GM12878 (cell line): ENCODE measurements at regions not wholly inside any gene's neighbourhood (a gene's known extent, or its start where the extent isn't known, plus 50 kb on each side); places are given as distances from the start of the nearest gene placed in this dataset.

Experiments used
- ATAC-seq: fragments of 200-7000 bp; cut with Tn5 transposase; 3 replicates; pipeline ENCODE4 v1.9.1; 2020; ENCODE audit warnings: mild to moderate bottlenecking, moderate library complexity
- BruUV-seq: library from RNA; stranded (reverse); fragments of 400-500 nt; replicated peaks from 2 replicates; lab custom pipeline; 2021; lab: Mats Ljungman, UMichigan
- CTCF ChIA-PET: fragments of 300-600 bp; sonication (Branson Sonifier 250); formaldehyde crosslinking; extraction: SDS; loops from one replicate; lab custom pipeline; 2021; ENCODE audit warnings: inconsistent platforms; lab: Yijun Ruan, JAX
- POLR2A ChIA-PET: fragments of 350-600 bp; formaldehyde crosslinking; extraction: SDS; loops from one replicate; lab custom pipeline; 2021; ENCODE audit warnings: inconsistent platforms; lab: Charles Lee
- RAD21 ChIA-PET: fragments of 300-600 bp; sonication (Branson Sonifier 250); formaldehyde crosslinking; loops from one replicate; lab custom pipeline; 2023; ENCODE audit warnings: antibody characterized with exemption; ENCODE audit not compliant: unreplicated experiment; lab: Charles Lee
- SMC1A ChIA-PET: fragments of 300-600 bp; sonication (Branson Sonifier 250); formaldehyde crosslinking; loops from one replicate; lab custom pipeline; 2023; ENCODE audit not compliant: unreplicated experiment, uncharacterized antibody; lab: Charles Lee
- DNase-seq: peaks from one replicate; pipeline ENCODE4 v3.0.0-alpha.2; 2011; ENCODE audit warnings: low read depth, low spot score
- FAIRE-seq: peaks from 3 replicates; lab custom pipeline; 2011; peaks lifted over from hg19 to GRCh38; lab: Jason Lieb, UNC
- H2AFZ ChIP-seq: 2 replicates; pipeline ENCODE4 v1.6.0; 2011; ENCODE audit warnings: low read depth, low read length, control low read depth; ENCODE audit not compliant: control insufficient read depth
- H3K27ac ChIP-seq: 2 replicates; pipeline ENCODE4 v1.5.1; 2011; ENCODE audit warnings: control low read depth; ENCODE audit not compliant: control insufficient read depth, insufficient read depth
- H3K27me3 ChIP-seq, 2 experiments: replicated peaks in 1 of 2; 2 replicates each; pipeline versions ENCODE4 v1.6.0 to v1.6.1; 2011; ENCODE audit warnings: low read length in 1 of 2; ENCODE audit not compliant: control insufficient read depth in 2 of 2, insufficient read depth in 2 of 2
- H3K36me3 ChIP-seq, 2 experiments: 2 replicates each; pipeline ENCODE4 v1.5.1; 2011; ENCODE audit warnings: low read length in 1 of 2; ENCODE audit not compliant: control insufficient read depth in 2 of 2, insufficient read depth in 2 of 2
- H3K4me1 ChIP-seq: 2 replicates; pipeline ENCODE4 v1.6.1; 2011; ENCODE audit warnings: mild to moderate bottlenecking, low read length, moderate library complexity, mixed read lengths; ENCODE audit not compliant: control insufficient read depth, insufficient read depth
- H3K4me2 ChIP-seq: 2 replicates; pipeline ENCODE4 v1.6.0; 2011; ENCODE audit warnings: control low read depth; ENCODE audit not compliant: control insufficient read depth, insufficient read depth
- H3K4me3 ChIP-seq: fragments of 200-600 bp; sonication (generic); 2 replicates; pipeline ENCODE4 v1.5.1; 2016
- H3K79me2 ChIP-seq: 2 replicates; pipeline ENCODE4 v1.6.0; 2011; ENCODE audit warnings: low read length; ENCODE audit not compliant: control insufficient read depth, insufficient read depth
- H3K9ac ChIP-seq: 2 replicates; pipeline ENCODE4 v1.8.0; 2011; ENCODE audit warnings: low read length, control low read depth, mixed read lengths; ENCODE audit not compliant: control insufficient read depth, insufficient read depth
- H3K9me3 ChIP-seq: replicated peaks from 3 replicates; pipeline ENCODE4 v1.5.1; 2011; ENCODE audit warnings: mild to moderate bottlenecking, low read length; ENCODE audit not compliant: control insufficient read depth, insufficient read depth
- H4K20me1 ChIP-seq: 2 replicates; pipeline ENCODE4 v1.6.0; 2011; ENCODE audit not compliant: control insufficient read depth, insufficient read depth
- NBN ChIP-seq: fragments of 450-650 bp; IDR thresholded peaks from 2 replicates; pipeline ENCODE4 v1.6.1; 2016
- PAX8 ChIP-seq: fragments of 450-650 bp; IDR thresholded peaks from 2 replicates; pipeline ENCODE4 v1.6.1; 2017; ENCODE audit warnings: mild to moderate bottlenecking, moderate library complexity
- RELA ChIP-seq: fragments of 450-650 bp; IDR thresholded peaks from 2 replicates; pipeline ENCODE4 v1.8.0; 2014; ENCODE audit warnings: borderline replicate concordance; ENCODE audit not compliant: partially characterized antibody
- ZNF274 ChIP-seq: IDR thresholded peaks from one replicate; pipeline ENCODE4 v1.8.0; 2011; ENCODE audit not compliant: insufficient read length, insufficient read depth
- WGBS: methylation state at CpG from one replicate; pipeline ENCODE4 v1.1.6; 2016; ENCODE audit warnings: low lambda C conversion rate; ENCODE audit not compliant: insufficient replicate concordance, insufficient coverage; ENCODE audit errors: missing lambda C conversion rate; 5-methylcytosine and 5-hydroxymethylcytosine counted together
- in situ Hi-C: fragments of 300-500 bp; cut with MboI; formaldehyde crosslinking; loops from 9 replicates; pipeline ENCODE4 v1.14.3; 2018; ENCODE audit warnings: mixed read lengths
- intact Hi-C: fragments of 100-400 bp; cut with micrococcal nuclease; formaldehyde crosslinking; loops from one replicate; pipeline ENCODE4 v1.14.2; 2022; ENCODE audit not compliant: unreplicated experiment
- TF ChIP-seq, protein P1 (sequence below): IDR thresholded peaks from 2 replicates; pipeline ENCODE4 v1.6.1; 2012; ENCODE audit warnings: improper control_type of control experiment, low read depth, low read length; ENCODE audit not compliant: insufficient replicate concordance
- TF ChIP-seq, protein P2 (sequence below): IDR thresholded peaks from 2 replicates; pipeline ENCODE4 v1.6.1; 2012; ENCODE audit warnings: low read depth, low read length, improper control_type of control experiment

DNA sequence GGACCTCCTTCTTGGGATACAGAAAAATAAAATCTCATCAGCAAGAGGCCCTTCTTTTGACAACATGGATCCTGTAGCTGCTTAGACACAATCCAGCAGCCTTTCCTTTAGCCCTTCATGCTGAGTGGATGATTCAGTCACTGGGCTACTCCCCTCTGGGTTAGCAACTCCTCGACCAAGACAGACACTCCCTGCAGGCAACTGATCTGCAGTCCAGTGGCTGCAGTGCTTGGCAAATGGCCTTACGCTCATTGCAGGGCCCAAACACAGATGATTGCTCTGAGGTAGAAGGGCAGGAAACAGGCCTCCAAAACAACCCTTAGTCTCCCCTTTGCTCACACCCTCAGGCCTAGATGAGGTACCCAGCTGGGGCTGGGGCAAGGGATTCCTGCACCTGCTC, 73.2 kb upstream of the OPCML start (continued):
- TF ChIP-seq, protein P1, sequence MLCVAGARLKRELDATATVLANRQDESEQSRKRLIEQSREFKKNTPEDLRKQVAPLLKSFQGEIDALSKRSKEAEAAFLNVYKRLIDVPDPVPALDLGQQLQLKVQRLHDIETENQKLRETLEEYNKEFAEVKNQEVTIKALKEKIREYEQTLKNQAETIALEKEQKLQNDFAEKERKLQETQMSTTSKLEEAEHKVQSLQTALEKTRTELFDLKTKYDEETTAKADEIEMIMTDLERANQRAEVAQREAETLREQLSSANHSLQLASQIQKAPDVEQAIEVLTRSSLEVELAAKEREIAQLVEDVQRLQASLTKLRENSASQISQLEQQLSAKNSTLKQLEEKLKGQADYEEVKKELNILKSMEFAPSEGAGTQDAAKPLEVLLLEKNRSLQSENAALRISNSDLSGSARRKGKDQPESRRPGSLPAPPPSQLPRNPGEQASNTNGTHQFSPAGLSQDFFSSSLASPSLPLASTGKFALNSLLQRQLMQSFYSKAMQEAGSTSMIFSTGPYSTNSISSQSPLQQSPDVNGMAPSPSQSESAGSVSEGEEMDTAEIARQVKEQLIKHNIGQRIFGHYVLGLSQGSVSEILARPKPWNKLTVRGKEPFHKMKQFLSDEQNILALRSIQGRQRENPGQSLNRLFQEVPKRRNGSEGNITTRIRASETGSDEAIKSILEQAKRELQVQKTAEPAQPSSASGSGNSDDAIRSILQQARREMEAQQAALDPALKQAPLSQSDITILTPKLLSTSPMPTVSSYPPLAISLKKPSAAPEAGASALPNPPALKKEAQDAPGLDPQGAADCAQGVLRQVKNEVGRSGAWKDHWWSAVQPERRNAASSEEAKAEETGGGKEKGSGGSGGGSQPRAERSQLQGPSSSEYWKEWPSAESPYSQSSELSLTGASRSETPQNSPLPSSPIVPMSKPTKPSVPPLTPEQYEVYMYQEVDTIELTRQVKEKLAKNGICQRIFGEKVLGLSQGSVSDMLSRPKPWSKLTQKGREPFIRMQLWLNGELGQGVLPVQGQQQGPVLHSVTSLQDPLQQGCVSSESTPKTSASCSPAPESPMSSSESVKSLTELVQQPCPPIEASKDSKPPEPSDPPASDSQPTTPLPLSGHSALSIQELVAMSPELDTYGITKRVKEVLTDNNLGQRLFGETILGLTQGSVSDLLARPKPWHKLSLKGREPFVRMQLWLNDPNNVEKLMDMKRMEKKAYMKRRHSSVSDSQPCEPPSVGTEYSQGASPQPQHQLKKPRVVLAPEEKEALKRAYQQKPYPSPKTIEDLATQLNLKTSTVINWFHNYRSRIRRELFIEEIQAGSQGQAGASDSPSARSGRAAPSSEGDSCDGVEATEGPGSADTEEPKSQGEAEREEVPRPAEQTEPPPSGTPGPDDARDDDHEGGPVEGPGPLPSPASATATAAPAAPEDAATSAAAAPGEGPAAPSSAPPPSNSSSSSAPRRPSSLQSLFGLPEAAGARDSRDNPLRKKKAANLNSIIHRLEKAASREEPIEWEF, result no peak
- no peak for TF ChIP-seq NBN
- TF ChIP-seq, all 136 proteins: peak for 0

DNA sequence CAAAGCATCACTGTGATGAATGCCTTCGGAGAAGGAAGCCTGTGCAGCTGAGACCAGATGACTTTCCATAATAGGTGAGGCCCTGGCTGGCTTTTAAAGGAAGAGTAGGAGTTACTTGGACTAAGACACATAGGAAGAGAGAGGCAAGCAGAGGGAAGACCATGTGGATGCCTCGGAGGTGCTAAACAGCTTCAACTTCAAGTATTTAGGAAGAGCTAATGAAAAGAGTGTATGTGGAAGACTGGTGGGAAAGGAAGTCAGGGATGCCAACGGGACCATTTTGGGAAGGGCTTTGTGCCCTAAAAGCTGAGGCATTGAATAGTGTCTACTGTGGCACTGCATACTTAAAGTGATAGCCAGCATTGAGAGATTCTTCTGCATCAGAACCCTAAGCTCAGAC, 69.3 kb upstream of the OPCML start:
- ATAC-seq (no peak), DNase-seq (no peak), FAIRE-seq (no peak)
- Histone ChIP-seq H3K4me1 (no peaks in the 10 kb centered on the region), H3K9me3 (no peaks in the 10 kb centered on the region), H3K36me3 (no peaks in the 10 kb centered on the region), H2AFZ (no peak overlapping the region), H4K20me1 (no peaks in the 10 kb centered on the region), H3K27me3 (no peaks in the 10 kb centered on the region; a peak in 1 of 4 replicates), H3K4me2 (no peak overlapping the region), H3K79me2 (no peaks in the 10 kb centered on the region), H3K27ac (no peak overlapping the region), H3K9ac (no peak overlapping the region), H3K4me3 (no peak overlapping the region)
- no TSS peak for BruUV-seq
- intact Hi-C loops (no loop called here), in situ Hi-C loops (no loop called here)
- SMC1A ChIA-PET, result interaction anchor here (0.8 kb wide), 1 partner anchor 17 kb away, joined by 3 read pairs; no protein-coding TSS in a partner anchor
- TF ChIP-seq, protein P2, sequence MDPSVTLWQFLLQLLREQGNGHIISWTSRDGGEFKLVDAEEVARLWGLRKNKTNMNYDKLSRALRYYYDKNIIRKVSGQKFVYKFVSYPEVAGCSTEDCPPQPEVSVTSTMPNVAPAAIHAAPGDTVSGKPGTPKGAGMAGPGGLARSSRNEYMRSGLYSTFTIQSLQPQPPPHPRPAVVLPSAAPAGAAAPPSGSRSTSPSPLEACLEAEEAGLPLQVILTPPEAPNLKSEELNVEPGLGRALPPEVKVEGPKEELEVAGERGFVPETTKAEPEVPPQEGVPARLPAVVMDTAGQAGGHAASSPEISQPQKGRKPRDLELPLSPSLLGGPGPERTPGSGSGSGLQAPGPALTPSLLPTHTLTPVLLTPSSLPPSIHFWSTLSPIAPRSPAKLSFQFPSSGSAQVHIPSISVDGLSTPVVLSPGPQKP, result no peak
- TF ChIP-seq PAX8 (no peak), RELA (no peak), ZNF274 (no peak)
- WGBS, result 0% methylated on average over 3 of the region's 3 CpGs
- CTCF ChIA-PET, result interaction anchor here (1.7 kb wide), 1 partner anchor 13 kb away, joined by 4 read pairs; no protein-coding TSS in a partner anchor
- POLR2A ChIA-PET, result no interaction called here
- RAD21 ChIA-PET, result no interaction called here
